Ramos (cell line): ENCODE measurements at regions not wholly inside any gene's neighbourhood (a gene's known extent, or its start where the extent isn't known, plus 50 kb on each side); places are given as distances from the start of the nearest gene placed in this dataset.

ENCODE experiments used
- in situ Hi-C: fragments of 300-500 bp; cut with MboI; formaldehyde crosslinking; loops from one replicate; pipeline ENCODE4 v1.14.3; 2022; ENCODE audit warnings: low sequenced_read_pairs; ENCODE audit not compliant: unreplicated experiment

DNA sequence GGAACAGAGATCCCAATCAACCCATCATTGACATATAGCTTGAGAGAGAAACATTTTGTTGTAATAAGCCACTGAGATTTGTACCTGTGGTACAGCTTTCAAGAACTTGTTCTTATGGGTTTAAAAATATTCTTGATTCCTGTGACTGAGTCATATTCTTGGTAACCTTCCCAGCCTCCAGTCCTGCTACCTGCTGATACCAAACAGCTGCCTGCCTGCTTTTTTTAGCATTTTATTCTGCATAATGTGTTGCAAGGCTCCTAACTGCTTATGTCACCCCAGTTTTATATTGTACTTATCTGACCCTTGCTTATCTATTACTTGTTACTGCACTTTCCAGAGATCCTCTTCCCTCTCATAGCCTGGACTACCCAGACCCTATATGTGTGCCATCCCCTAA is 349.3 kb upstream of the SOX2 start:
- in situ Hi-C loops = no loop called here

DNA sequence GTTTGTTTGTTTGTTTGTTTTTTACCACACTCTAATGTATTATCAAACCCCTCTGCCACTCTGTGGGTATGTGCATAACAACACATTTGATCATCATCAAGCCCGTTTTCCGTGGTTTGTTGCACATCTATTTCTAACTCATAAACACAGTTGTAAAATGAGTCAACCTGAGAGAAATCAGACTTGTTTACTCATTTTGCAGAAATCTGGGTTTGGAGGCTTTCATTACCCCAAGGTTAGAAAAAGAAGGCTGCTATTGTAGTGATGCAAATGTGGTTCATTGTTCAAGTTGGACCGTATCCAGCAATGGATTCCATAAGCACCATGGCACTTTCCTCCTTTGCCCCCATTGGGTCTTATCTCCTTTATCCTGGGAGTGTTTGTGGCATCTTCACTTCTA is 353.2 kb upstream of the SOX2 start:
- in situ Hi-C loops = no loop called here

DNA sequence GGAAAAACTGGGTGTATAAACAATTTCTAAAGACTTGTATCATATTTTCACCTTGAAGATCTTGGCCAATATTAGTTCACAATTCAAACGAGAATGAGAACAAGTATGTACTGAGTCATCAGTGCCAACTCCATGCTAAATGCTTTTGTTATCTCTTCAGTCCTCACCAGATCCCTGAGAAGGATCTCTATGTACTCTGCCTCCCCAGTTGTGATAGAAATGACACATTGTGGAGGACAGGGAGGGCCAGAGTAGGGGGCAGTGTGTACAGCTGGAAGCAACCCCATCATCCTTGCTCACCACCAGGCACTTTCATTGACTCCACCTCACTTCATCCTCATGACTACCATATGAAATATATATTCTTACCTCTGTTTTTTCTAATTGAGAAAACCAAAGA is 353.7 kb upstream of the SOX2 start:
- in situ Hi-C loops = no loop called here

DNA sequence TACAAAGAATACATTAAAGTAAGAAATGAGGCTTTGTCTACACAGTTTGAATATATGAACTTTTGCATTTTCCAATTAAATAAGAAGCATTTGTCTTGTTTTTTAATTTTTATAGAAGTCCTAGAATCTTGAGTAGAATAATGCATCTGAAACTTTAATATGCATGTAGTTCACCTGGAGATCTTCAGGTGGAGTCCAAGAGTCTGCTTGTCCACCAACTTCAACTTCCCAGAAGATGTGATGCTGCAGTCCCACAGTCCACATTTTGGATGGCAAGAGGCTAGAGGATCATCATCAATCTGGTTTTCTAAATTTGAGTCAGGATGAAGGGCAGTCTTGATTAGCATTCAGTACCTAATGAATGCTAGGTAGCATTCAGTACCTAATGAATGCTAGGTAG is 357.6 kb upstream of the SOX2 start:
- in situ Hi-C loops = no loop called here

DNA sequence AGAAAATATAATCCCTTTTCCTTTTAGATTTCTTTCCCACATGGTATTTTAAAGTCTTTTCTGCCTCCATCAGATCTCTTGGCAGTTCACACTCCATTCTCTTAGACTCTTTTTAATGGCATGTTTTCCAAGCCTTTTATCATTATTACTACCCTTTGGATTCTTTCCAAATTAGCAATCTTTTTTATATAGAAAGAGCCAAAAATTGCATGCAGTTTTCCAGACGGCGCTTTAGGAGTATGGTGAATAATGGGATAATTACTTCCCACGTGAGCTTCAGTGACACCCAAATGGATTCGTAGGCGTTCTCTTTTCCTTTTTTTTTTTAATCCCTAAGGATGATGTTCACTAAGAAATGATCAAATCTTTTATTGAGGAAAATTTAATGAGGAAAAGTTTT is 354.8 kb upstream of the DNAJC19 start:
- in situ Hi-C loops = no loop called here

DNA sequence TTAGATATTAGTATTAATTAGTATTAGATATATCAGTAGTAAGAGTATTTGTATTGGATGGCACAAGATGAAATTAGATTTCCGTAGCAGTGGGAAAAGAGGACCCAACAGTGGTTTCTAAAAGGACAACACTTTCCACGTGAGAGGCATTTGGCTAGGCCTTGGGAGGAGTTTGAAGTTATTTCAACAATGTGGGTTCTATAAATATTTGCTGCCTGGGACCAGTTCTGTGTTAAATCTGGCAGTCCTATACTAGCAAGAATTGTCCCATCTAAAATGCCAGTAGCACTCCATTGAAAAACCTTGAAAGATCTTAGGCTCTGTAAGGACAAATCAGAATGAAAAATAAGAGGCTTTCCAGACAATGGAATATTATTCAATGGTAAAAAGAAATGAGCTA is 347.1 kb upstream of the DNAJC19 start:
- in situ Hi-C loops = no loop called here

DNA sequence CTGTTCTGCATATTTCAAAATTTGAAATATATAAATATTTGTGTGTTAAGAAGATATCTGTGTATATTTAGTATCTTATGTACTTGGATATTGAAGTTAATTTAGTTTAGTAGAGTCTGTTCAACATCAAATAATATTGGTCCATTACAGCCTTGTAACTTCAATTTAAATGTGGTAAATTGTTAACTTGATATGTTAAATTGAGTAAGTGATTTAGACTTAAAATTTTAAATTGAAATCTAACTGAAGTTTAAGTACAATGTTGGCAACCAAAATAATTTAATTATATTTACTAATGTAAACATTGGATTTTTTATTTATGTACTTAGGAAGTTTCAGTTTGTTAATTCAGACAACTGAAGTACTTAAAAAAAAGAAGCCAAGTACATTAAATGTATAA is 343.9 kb upstream of the DNAJC19 start:
- in situ Hi-C loops = no loop called here

DNA sequence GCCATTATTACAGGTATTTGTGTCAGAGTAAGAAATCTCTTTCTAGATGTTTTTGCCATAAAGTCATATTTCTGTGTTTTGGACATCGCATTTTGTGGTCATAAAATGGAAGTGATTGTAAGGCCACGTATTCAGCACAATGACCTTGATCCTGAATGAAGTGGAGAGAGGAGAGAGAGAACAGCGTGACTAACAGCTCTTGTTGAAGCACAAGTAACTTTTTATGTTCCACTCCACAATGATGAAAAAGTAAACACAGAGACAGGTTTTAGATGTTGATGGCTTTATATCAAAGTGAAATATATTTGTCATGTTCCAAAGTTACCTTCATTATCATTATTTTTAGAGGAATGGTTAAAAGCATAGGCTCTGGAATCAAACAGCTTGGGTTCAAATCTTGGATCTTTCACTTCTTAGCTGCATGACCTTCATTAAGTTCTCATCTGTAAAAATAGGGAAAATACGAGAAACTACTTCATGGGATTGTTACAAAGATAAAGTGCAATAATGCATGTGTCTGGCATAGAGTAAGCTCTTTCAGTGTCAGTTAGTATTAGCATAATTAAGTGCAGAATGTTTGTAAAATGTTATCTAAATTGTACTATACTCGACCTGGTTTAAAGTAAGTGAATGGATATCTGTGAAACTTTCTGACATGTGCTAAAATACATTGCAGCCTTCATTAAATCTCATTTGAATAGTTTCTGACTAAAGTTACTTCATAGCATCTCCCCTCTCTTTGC is 341.5 kb upstream of the DNAJC19 start:
- in situ Hi-C loops = no loop called here

DNA sequence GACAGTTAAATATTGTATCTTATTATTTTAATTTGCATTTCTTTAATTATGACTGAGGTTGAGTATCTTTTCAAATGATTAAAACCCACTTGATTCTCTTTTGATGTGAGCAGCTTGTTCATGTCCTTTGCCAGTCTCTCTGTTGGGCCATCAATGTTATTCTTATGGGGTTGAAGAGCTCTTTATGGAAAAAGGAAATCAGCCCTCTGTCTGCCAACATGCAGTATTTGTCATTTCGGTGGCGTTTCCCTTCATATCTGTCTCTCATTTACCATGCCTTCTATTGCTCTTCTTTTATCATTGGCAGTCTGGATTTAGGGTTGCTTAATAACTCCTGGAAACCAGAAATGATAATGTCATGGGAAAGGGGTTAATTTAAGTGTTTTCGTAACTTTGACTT is 340.7 kb upstream of the DNAJC19 start:
- in situ Hi-C loops = no loop called here

DNA sequence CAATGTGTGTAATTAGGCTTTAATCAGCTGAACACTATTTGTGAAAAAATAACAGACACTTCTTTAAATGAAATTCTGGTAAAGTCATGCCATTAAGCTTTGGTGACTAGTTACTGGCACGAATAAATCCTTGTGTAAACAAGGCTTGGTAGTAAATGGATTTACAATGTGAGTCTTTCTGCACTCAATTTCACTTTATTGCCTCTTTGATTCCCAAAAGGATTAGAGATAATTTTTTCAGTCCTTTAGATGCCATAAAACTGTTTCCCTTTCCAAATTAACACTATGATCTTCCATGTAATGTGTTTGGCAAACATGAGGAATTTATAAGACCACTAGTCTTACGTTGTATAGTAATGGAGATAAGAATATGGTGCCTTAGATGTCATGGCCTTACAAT is 339.5 kb upstream of the DNAJC19 start:
- in situ Hi-C loops = loop anchor here (5.0 kb wide), 1 partner anchor 368 kb away; no protein-coding TSS in a partner anchor

DNA sequence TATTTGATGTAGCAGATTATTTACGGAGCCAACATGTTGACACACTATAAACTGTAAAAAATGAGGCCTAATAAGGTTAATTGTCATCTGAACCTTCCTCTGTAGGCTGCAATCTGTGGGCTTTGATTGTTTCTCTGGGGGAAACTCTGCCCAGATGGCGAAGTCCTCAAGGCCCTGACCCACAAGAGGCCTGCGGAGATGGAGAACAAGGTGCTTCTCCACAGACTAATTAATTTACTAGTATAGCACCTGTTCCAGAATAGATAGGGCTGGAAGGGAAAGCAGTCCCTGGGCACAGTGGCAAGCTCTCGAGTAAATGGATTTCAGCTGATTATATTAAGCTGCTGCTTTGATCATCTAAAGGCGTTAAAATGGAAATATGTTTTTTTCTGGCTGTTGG is 338.8 kb upstream of the DNAJC19 start:
- in situ Hi-C loops = loop anchor here (5.0 kb wide), 1 partner anchor 369 kb away; no protein-coding TSS in a partner anchor

DNA sequence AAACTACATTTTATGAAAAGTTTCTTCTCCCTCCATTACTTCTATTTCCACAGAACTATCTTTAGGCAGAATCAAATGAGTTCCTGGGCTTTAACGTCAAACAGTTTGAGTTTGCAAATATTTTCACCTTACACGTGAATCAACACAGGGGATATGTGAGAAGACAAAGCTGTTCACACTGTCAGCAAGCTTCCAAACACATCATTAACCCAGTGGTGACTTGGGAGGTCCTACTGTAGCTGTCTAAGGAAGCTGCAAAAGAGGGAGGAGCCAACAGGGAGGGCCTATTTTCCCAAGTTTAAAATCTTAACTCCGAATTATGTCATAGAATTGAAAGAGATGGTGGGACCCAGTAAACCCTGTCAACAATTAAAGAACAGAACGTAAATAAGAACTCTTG is 337.8 kb upstream of the DNAJC19 start:
- in situ Hi-C loops = loop anchor here (5.0 kb wide), 1 partner anchor 370 kb away; no protein-coding TSS in a partner anchor

DNA sequence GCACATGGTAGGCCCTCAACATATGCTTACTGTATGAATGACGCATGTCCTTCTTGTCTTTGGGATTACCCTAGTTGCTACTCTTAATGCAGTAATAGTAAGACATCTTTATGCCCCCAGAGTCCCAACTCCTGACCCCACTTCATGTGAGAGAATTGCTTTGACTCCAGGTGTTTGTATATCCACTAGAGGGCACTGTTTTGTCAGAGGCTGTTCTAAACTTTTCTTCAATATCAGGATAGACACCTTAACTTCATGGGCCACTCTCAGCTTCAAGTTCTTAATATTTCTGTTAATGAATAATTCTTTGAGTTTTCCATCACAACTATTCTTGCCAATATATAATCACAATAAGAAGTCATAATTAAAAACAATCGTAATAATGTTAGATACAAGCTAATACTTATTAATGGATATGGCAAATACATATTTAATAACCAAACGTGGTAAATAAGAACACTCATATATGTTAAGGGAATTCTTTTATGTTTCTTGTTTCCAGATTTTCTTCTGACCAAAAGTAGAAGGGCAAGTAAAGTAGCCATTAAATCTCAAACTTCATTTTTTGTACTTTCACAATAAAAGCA is 337.2 kb upstream of the DNAJC19 start:
- in situ Hi-C loops = loop anchor here (5.0 kb wide), 1 partner anchor 371 kb away; no protein-coding TSS in a partner anchor

DNA sequence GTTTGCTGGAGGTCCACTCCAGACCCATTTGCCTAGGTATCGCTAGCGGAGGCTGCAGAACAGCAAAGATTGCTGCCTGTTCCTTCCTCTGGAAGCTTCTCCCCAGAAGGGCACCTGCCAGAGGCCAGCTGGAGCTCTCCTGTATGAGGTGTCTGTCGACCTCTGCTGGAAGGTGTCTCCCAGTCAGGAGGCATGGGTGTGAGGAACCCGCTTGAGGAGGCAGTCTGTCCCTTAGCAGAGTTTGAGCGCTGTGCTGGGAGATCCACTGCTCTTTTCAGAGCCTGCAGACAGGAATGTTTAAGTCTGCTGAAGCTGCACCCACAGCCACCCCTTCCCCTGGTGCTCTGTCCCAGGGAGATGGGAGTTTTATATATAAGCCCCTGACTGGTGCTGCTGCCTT is 335.0 kb upstream of the DNAJC19 start:
- in situ Hi-C loops = loop anchor here (25.0 kb wide), 1 partner anchor 1363 kb away; no protein-coding TSS in a partner anchor

DNA sequence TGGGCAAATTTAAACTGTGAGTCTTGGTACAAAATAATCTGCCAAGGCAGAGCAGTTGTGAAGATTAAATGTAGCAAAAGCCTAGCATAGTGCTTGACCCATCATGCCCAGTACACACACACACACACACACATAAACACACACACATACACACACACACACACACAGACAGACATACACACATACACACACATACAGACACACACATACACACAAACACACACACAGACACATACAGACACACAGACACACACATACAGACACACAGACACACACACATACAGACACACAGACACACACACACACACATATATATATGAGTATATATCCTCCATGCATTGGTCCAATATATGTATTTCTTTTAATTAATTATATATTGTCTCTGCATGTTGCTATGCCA is 328.8 kb upstream of the DNAJC19 start:
- in situ Hi-C loops = loop anchor here (25.0 kb wide), 1 partner anchor 1369 kb away; no protein-coding TSS in a partner anchor

DNA sequence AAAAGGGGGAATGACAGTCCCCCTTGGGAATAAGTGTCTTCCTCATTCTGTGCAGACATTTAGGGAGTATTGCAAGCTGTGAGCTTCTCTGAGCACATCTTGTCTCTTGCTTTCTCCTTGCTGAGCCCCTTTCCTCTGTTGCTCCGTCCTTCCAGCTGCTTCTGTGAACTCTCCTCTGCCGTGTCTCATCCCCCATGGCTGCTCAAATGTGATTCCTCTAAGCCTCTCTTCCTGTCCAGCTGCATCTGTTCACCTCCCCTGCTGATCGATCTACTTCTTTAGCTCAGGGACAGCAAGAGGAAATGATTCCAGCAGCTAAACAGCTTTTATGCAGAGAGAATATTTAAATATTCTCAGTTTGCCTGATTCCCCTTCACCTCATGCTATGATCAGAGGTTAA is 328.0 kb upstream of the DNAJC19 start:
- in situ Hi-C loops = loop anchor here (25.0 kb wide), 1 partner anchor 1370 kb away; no protein-coding TSS in a partner anchor

DNA sequence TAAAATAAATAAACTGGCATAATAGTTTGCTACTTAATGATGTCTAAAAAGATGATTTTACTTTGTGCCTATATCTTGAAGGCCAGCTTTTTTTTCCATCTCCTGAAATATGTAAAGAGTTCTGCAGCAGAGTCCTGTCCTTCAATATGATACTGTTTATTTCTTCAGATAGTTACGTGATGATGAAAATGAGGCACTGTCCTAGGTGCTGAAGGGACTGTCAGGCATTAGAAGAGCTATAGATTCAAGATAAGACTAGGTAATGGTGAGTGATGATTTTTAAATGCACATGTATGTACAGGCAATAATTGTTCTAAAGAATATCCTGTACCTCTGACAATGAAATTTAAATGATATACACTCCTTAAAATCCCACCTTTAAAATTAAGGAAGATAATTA is 326.9 kb upstream of the DNAJC19 start:
- in situ Hi-C loops = loop anchor here (25.0 kb wide), 1 partner anchor 1371 kb away; no protein-coding TSS in a partner anchor

DNA sequence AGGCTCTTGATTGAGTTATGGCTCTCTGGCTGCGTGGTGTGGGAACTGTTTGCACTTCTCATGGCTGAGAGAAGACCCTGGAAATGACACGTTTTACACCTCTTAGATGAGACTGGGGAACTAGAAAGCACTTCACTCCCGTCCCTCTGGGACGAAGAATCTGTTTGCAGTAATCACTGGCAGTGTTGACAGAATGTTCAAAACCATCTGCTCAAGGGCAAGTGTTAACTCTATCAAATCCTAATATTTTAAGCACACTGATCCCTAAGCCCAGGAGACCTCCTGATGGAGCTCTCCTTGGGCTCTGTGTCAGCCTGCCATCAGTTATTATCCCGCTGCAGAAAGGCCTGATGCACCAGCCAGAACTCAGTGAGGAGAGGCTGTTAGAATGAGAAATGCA is 323.8 kb upstream of the DNAJC19 start:
- in situ Hi-C loops = loop anchor here (25.0 kb wide), 1 partner anchor 1374 kb away; no protein-coding TSS in a partner anchor

DNA sequence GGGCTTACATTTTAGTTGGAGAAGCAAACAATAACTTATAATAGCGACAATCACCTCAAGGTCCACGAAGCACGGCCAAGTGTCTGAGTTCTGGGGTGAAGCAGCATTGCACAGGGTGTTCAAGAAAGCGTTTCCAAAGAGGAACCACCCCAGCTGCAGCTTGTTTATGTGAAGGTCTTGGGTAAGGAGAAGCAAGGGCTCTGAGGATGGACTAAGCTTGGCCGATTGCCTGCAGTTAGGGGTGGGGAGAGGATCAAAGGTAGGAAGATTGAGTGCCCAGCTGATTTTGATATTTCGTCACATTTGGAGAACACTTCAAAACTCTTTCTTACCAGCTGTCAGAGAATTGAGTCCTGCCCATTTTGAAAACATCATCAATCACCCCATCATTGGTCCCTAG is 321.6 kb upstream of the DNAJC19 start:
- in situ Hi-C loops = loop anchor here (25.0 kb wide), 1 partner anchor 1376 kb away; no protein-coding TSS in a partner anchor

DNA sequence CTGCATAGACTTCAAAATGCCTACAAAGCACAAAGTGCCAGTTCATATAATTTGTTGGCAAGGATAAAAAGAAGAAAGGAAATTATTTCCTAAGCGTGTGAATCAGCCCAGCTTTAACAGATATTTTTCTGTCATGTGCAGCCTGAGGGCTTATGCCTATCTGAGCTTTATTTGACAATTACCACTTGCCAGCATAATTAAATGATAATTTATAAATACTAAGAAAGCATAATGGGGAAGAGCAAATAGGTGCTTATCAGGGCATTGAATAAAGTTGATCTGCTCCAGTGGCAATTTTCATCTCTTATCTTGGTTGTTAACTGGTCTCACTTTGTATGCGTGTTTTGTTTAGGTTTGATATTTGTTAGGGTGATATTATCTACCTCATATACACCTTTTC is 313.4 kb upstream of the DNAJC19 start:
- in situ Hi-C loops = loop anchor here (25.0 kb wide), 1 partner anchor 1384 kb away; no protein-coding TSS in a partner anchor

DNA sequence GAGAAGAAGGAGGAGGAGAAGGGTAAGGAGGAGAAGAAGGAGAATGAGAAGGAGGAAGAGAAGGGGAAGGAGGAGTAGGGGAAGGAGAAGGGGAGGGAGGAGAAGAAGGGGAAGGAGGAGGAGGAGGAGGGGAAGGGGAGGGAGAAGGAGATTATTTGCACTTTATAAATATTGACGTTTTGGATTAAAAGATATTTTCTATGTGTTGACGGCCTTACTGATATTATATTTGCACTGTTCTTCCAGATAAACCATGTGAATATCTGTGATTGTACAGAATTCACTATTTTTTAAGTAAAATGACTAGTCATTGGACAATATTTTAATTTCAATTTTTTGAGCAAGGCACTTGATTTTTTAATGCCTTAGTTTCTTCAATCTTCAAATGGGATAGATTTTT is 310.5 kb upstream of the DNAJC19 start:
- in situ Hi-C loops = loop anchor here (25.0 kb wide), 1 partner anchor 1387 kb away; no protein-coding TSS in a partner anchor
